AG04450 (cell line): ENCODE measurements at regions not wholly inside any gene's neighbourhood (a gene's known extent, or its start where the extent isn't known, plus 50 kb on each side); places are given as distances from the start of the nearest gene placed in this dataset.

Source experiments
- CTCF ChIA-PET: fragments of 300-600, 350-600 bp; formaldehyde crosslinking; extraction: SDS; loops from one replicate; lab custom pipeline; 2022; ENCODE audit warnings: antibody characterized with exemption, inconsistent platforms; lab: Charles Lee
- POLR2A ChIA-PET: fragments of 350-600 bp; formaldehyde crosslinking; extraction: SDS; loops from one replicate; lab custom pipeline; 2021; ENCODE audit warnings: antibody characterized with exemption, inconsistent platforms; lab: Yijun Ruan, JAX
- DNase-seq: peaks from one replicate; pipeline ENCODE4 v3.0.0-alpha.2; 2011; ENCODE audit warnings: low read depth, low spot score
- H3K27ac ChIP-seq: one replicate; pipeline ENCODE4 v1.5.1; 2012; ENCODE audit warnings: low read depth, low read length, control low read depth
- H3K27me3 ChIP-seq: one replicate; pipeline ENCODE4 v1.6.0; 2012; ENCODE audit warnings: low read length; ENCODE audit not compliant: control insufficient read depth, insufficient read depth
- H3K4me3 ChIP-seq: 2 replicates; pipeline ENCODE4 v1.5.1; 2011; ENCODE audit warnings: mild to moderate bottlenecking, low read depth, low read length, control low read depth
- H3K9me3 ChIP-seq: 2 replicates; pipeline ENCODE4 v1.5.1; 2012; ENCODE audit warnings: low read length; ENCODE audit not compliant: control insufficient read depth, insufficient read depth
- CTCF ChIP-seq: IDR thresholded peaks from 2 replicates; pipeline ENCODE4 v1.5.1; 2011; ENCODE audit warnings: low read depth, low read length, control low read depth, inconsistent platforms

GRCh38 chr2:18208956-18209355, 330.5 kb downstream of the KCNS3 start:
- no peak overlapping the region for H3K27ac ChIP-seq
- POLR2A ChIA-PET = no interaction called here
- CTCF ChIA-PET = interaction anchor here (1.8 kb wide), 1 partner anchor 169 kb away, joined by 5 read pairs; no protein-coding TSS in a partner anchor
- no peak for TF ChIP-seq CTCF
- H3K9me3 ChIP-seq = no peaks in the 10 kb centered on the region; the same call in 1 of the 2 replicates
- DNase-seq = no peak
- H3K27me3 ChIP-seq = no peaks in the 10 kb centered on the region
- H3K4me3 ChIP-seq = no peak overlapping the region

- no peak for DNase-seq
- Histone ChIP-seq H3K27ac (no peak overlapping the region), H3K27me3 (peaks cover 6% of the 10 kb centered on the region), H3K9me3 (no peaks in the 10 kb centered on the region), H3K4me3 (no peak overlapping the region)
- no peak for TF ChIP-seq CTCF
- ChIA-PET CTCF (interaction anchor here (0.8 kb wide), 1 partner anchor 51 kb away, joined by 3 read pairs; no protein-coding TSS in a partner anchor), POLR2A (no interaction called here)
These were observed 322.3 kb downstream of the KCNS3 start for GRCh38 chr2:18200771-18201170.

DNA sequence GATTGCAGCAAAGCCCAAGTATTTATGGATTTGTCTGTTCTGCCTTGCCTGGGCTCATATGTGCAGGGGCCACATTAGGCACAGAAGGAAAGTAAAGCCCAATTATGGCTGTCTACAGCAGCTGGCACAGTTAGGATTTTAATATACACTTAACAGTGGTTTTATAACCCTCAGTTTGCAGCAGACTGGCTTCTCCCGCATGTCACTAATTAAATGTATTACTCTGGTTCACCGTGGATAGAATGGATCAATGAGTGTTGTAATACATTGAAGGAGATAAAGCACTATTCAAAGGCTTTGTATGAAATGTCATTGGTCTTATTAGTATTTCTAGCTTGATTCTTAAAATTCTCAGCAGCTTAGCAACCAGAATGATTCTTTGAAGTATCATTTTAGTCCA, 320.2 kb downstream of the KCNS3 start:
- Histone ChIP-seq H3K4me3 (no peak overlapping the region), H3K27ac (no peak overlapping the region), H3K9me3 (no peaks in the 10 kb centered on the region), H3K27me3 (peaks cover 6% of the 10 kb centered on the region)
- POLR2A ChIA-PET = no interaction called here
- CTCF ChIA-PET = interaction anchor here (2.7 kb wide), 1 partner anchor 179 kb away, joined by 8 read pairs; no protein-coding TSS in a partner anchor
- DNase-seq = no peak
- TF ChIP-seq CTCF = no peak

GRCh38 chr2:18194161-18194560, 315.7 kb downstream of the KCNS3 start:
- no peak overlapping the region for H3K4me3 ChIP-seq
- H3K27ac ChIP-seq = no peak overlapping the region
- POLR2A ChIA-PET = no interaction called here
- no peaks in the 10 kb centered on the region for H3K9me3 ChIP-seq
- TF ChIP-seq CTCF = no peak
- DNase-seq = no peak
- CTCF ChIA-PET = no interaction called here
- H3K27me3 ChIP-seq = no peaks in the 10 kb centered on the region

DNA sequence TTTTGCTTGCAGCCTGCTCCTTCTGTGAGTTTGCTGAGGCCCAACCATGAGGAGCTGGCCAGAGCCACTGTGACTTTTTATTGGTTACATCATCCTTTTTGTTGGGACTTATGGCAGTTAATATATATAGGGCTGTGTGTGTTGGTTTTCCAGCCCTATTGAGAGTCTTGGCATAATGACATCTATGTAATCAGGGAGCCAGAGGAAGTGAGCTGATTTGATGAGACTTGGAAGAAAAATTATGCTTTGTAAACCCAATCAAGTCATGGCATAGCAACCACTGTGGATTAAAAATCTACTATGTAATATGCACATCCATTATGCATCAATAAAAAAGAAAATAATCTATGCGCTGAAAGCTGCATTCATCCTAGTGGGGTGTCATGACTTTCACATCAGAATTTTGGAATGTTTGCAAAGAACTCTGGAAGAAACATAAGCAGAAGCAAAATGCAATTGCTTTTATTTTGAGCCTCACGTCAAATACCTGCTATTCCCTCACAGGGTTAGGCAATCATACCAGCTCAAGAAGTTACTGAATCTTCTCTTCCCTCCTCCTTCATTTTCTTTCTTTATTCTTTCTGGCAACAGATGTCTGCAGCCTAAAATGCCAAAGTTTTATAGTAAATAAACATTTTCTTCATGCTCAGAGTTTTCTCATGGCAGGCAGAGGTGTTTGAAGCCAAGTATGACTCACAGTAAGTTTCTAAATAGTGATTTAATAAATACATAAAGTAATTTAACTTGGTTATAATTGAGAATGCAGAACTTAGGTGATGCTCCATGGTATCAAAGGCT, 308.5 kb downstream of the KCNS3 start:
- H3K27ac ChIP-seq = no peak overlapping the region
- no peak for DNase-seq
- no peaks in the 10 kb centered on the region for H3K9me3 ChIP-seq
- ChIA-PET CTCF (interaction anchor here (0.7 to 1.5 kb wide), 5 partner anchors 9 to 192 kb away, joined by 3 to 9 read pairs (median 4); no protein-coding TSS in a partner anchor), POLR2A (no interaction called here)
- H3K27me3 ChIP-seq = no peaks in the 10 kb centered on the region
- H3K4me3 ChIP-seq = no peak overlapping the region
- no peak for TF ChIP-seq CTCF
